Ureter (tissue), 1 donor: ENCODE measurements at regions not wholly inside any gene's neighbourhood (a gene's known extent, or its start where the extent isn't known, plus 50 kb on each side); places are given as distances from the start of the nearest gene placed in this dataset.

Experiments used
- DNase-seq: peaks from one replicate; pipeline ENCODE4 v3.0.0-alpha.2; 2020; ENCODE audit warnings: low spot score
- donor health status: DM: yes; HTN: yes; CAD: no.

GRCh38 chr13:80603351-80603750 is 262.4 kb upstream of the SPRY2 start:
- no peak for DNase-seq

GRCh38 chr13:80599765-80600164 is 258.8 kb upstream of the SPRY2 start:
- no peak for DNase-seq

- no peak for DNase-seq
These were observed 257.3 kb upstream of the SPRY2 start for GRCh38 chr13:80598189-80598588.

- DNase-seq = no peak
These were observed 251.2 kb upstream of the SPRY2 start for GRCh38 chr13:80591976-80592740.

- no peak for DNase-seq
These were observed 249.6 kb upstream of the SPRY2 start for GRCh38 chr13:80590551-80590950.

GRCh38 chr13:80586356-80586755 is 245.4 kb upstream of the SPRY2 start:
- no peak for DNase-seq

- no peak for DNase-seq
These were observed 244.6 kb upstream of the SPRY2 start for GRCh38 chr13:80585531-80585930.

- no peak for DNase-seq
These were observed 243.9 kb upstream of the SPRY2 start for GRCh38 chr13:80584785-80585184.

- DNase-seq = no peak
These were observed 243.4 kb upstream of the SPRY2 start for GRCh38 chr13:80584306-80584705.

GRCh38 chr13:80577926-80578670 is 237.2 kb upstream of the SPRY2 start:
- DNase-seq = no peak

- DNase-seq = no peak
These were observed 236.4 kb upstream of the SPRY2 start for GRCh38 chr13:80577285-80577684.

- DNase-seq = no peak
These were observed 233.4 kb upstream of the SPRY2 start for GRCh38 chr13:80574113-80574850.

GRCh38 chr13:80572923-80573316 is 232.0 kb upstream of the SPRY2 start:
- DNase-seq = no peak

GRCh38 chr13:80572308-80572922 is 231.5 kb upstream of the SPRY2 start:
- no peak for DNase-seq

- DNase-seq = no peak
These were observed 230.7 kb upstream of the SPRY2 start for GRCh38 chr13:80571346-80572307.

GRCh38 chr13:80563439-80563838 is 222.5 kb upstream of the SPRY2 start:
- no peak for DNase-seq

- DNase-seq = no peak
These were observed 221.7 kb upstream of the SPRY2 start for GRCh38 chr13:80562433-80563156.

- DNase-seq = no peak
These were observed 219.7 kb upstream of the SPRY2 start for GRCh38 chr13:80560609-80561008.

GRCh38 chr13:80559944-80560343 is 219.0 kb upstream of the SPRY2 start:
- DNase-seq = no peak

- DNase-seq = no peak
These were observed 217.1 kb upstream of the SPRY2 start for GRCh38 chr13:80558074-80558473.
